GM10248 (cell line): ENCODE measurements at regions not wholly inside any gene's neighbourhood (a gene's known extent, or its start where the extent isn't known, plus 50 kb on each side); places are given as distances from the start of the nearest gene placed in this dataset.

Source experiments
- CTCF ChIA-PET: fragments of 300-600 bp; sonication (Branson Sonifier 250); formaldehyde crosslinking; extraction: SDS; loops from one replicate; lab custom pipeline; 2021; ENCODE audit warnings: antibody characterized with exemption; lab: Yijun Ruan, JAX
- POLR2A ChIA-PET: fragments of 350-650 bp; sonication (Branson Sonifier 250); formaldehyde crosslinking; extraction: SDS; loops from one replicate; lab custom pipeline; 2020; ENCODE audit warnings: antibody characterized with exemption; lab: Yijun Ruan, JAX
- DNase-seq: peaks from one replicate; pipeline ENCODE4 v3.0.0; 2012; ENCODE audit errors: extremely low spot score
- CTCF ChIP-seq: IDR thresholded peaks from 2 replicates; pipeline ENCODE4 v1.5.1; 2012; ENCODE audit warnings: mild to moderate bottlenecking, low read depth; ENCODE audit errors: extremely low read depth, missing control alignments, control extremely low read depth

- ChIA-PET CTCF (interaction anchor here (1.1 kb wide), 1 partner anchor 26 kb away, joined by 3 read pairs; no protein-coding TSS in a partner anchor), POLR2A (no interaction called here)
- no peak for DNase-seq
- TF ChIP-seq CTCF: no peak
These were observed 193.2 kb downstream of the MBD2 start for GRCh38 chr18:54031243-54031642.

- CTCF ChIA-PET: interaction anchor here (1.1 to 1.4 kb wide), 2 partner anchors 10 to 27 kb away, joined by 3 read pairs; no protein-coding TSS in a partner anchor
- no peak for TF ChIP-seq CTCF
- POLR2A ChIA-PET: no interaction called here
- DNase-seq: no peak
These were observed 194.0 kb downstream of the MBD2 start for GRCh38 chr18:54030434-54030833.

- DNase-seq: no peak
- ChIA-PET POLR2A (no interaction called here), CTCF (interaction anchor here (0.9 to 1.0 kb wide), 2 partner anchors 12 to 23 kb away, joined by 3 read pairs; no protein-coding TSS in a partner anchor)
- no peak for TF ChIP-seq CTCF
These were observed 201.0 kb downstream of the MBD2 start for GRCh38 chr18:54023471-54023870.

GRCh38 chr18:54020966-54021365 is 203.5 kb downstream of the MBD2 start:
- no peak for TF ChIP-seq CTCF
- ChIA-PET CTCF (no interaction called here), POLR2A (no interaction called here)
- no peak for DNase-seq

GRCh38 chr18:54020156-54020745 is 204.2 kb downstream of the MBD2 start:
- no peak for TF ChIP-seq CTCF
- DNase-seq: no peak
- ChIA-PET CTCF (no interaction called here), POLR2A (no interaction called here)

GRCh38 chr18:54019641-54020040 is 204.8 kb downstream of the MBD2 start:
- DNase-seq: no peak
- TF ChIP-seq CTCF: no peak
- ChIA-PET POLR2A (no interaction called here), CTCF (no interaction called here)

GRCh38 chr18:54013452-54013851 is 211.0 kb downstream of the MBD2 start:
- DNase-seq: no peak
- ChIA-PET POLR2A (no interaction called here), CTCF (no interaction called here)
- TF ChIP-seq CTCF: no peak
